Stomach (tissue), 8 donors: ENCODE measurements at regions not wholly inside any gene's neighbourhood (a gene's known extent, or its start where the extent isn't known, plus 50 kb on each side); places are given as distances from the start of the nearest gene placed in this dataset.
A peak's percentile ranks its signal among the peaks of the same experiment; 100 is the strongest.
"Not testable (repeated sequence)": the region's sequence is repeated elsewhere in the genome, so short reads cannot be mapped to it uniquely, and the experiment has no call there.

ENCODE experiments used
- DNase-seq, 2 donors: peaks; one replicate each; pipeline versions ENCODE4 v3.0.0 to v3.0.0-alpha.2; 2013 to 2019
- H3K27ac ChIP-seq, 5 donors: fragments of 200-600 bp in 4 of 5; sonication (generic) in 4 of 5; one replicate each; pipeline ENCODE4 v1.5.1; 2013 to 2019; ENCODE audit warnings: mild to moderate bottlenecking in 1 of 5, moderate library complexity in 1 of 5
- H3K27me3 ChIP-seq, 3 donors: fragments of 200-600 bp; sonication (generic); one replicate each; pipeline ENCODE4 v1.5.1; 2017 to 2019; ENCODE audit warnings: mixed run types in 1 of 3
- H3K36me3 ChIP-seq, 4 donors: fragments of 200-600 bp; sonication (generic); 1 replicate in 3 of 4; 2 replicates in 1 of 4; pipeline ENCODE4 v1.5.1; 2016 to 2019
- H3K4me1 ChIP-seq, 4 donors: fragments of 200-600 bp; sonication (generic); one replicate each; pipeline ENCODE4 v1.5.1; 2016 to 2019
- H3K4me3 ChIP-seq, 4 donors: fragments of 200-600 bp; sonication (generic) in 3 of 4; one replicate each; pipeline ENCODE4 v1.5.1; 2016 to 2019; ENCODE audit warnings: mild to moderate bottlenecking in 1 of 4
- H3K9me3 ChIP-seq, 4 donors: fragments of 200-600 bp; sonication (generic); one replicate each; pipeline ENCODE4 v1.5.1; 2016 to 2019
- CTCF ChIP-seq, 7 experiments: fragments of 450-650 bp in 4 of 7; fragments of 200-600 bp in 3 of 7; sonication (generic) in 3 of 7; IDR thresholded peaks; one replicate each; pipeline ENCODE4 v1.5.1; 2016 to 2019; ENCODE audit warnings: antibody characterized with exemption in 7 of 7, control low read depth in 2 of 7, mild to moderate bottlenecking in 1 of 7
- EP300 ChIP-seq: sonication (generic); formaldehyde crosslinking; IDR thresholded peaks from one replicate; pipeline ENCODE4 v1.6.1; 2017; ENCODE audit warnings: antibody characterized with exemption
- POLR2A ChIP-seq, 4 donors: fragments of 450-650 bp; IDR thresholded peaks; one replicate each; pipeline ENCODE4 v1.6.1; 2016; ENCODE audit warnings: antibody characterized with exemption in 4 of 4, control low read depth in 2 of 4, mild to moderate bottlenecking in 1 of 4, moderate library complexity in 1 of 4
- POLR2AphosphoS5 ChIP-seq, 3 donors: sonication (generic); formaldehyde crosslinking; IDR thresholded peaks; one replicate each; pipeline ENCODE4 v1.6.1; 2016; ENCODE audit warnings: antibody characterized with exemption in 3 of 3
- WGBS, 5 donors: extraction: QIAGEN DNeasy Blood & Tissue Kit in 3 of 5; methylation state at CpG; one replicate each; pipeline versions ENCODE4 v1.1.5 to v1.1.7; 2013 to 2018; 5-methylcytosine and 5-hydroxymethylcytosine counted together
- intact Hi-C: fragments of 100-400 bp; cut with DNase I; formaldehyde crosslinking; loops from one replicate; pipeline ENCODE4 v1.15.1; 2023; ENCODE audit warnings: low total_unique reads
- donor health status: healthy with polysubstance abuse.
- donor health status: Bipolar disorder and iron deficiency.
- donor health status: healthy.

- TF ChIP-seq CTCF (IDR thresholded peaks at IDR 0.05) (no peak), EP300 (no peak), POLR2AphosphoS5 (IDR thresholded peaks at IDR 0.05) (no peak), POLR2A (IDR thresholded peaks at IDR 0.05) (no peak)
- Histone ChIP-seq H3K9me3 (peaks cover 0 to 18% (median 11%) of the 10 kb centered on the region in 4 donors), H3K36me3 (no peaks in the 10 kb centered on the region), H3K4me3 (no peak overlapping the region), H3K27me3 (no peaks in the 10 kb centered on the region), H3K27ac (no peak overlapping the region), H3K4me1 (no peaks in the 10 kb centered on the region)
- no peak for DNase-seq
- 77 to 87% (median 79%) methylated on average over 3 of the region's 3 CpGs for WGBS, 5 donors
- intact Hi-C loops, result no loop called here
Measured at GRCh38 chr4:187732524-187732923, 263.0 kb upstream of the ZFP42 start.

- no peaks in the 10 kb centered on the region for H3K4me1 ChIP-seq
- WGBS, 5 donors, result 74 to 96% (median 89%) methylated on average over 1 of the region's 1 CpG
- intact Hi-C loops, result no loop called here
- no peak overlapping the region for H3K4me3 ChIP-seq
- peaks cover 0 to 33% (median 21%) of the 10 kb centered on the region in 4 donors for H3K9me3 ChIP-seq
- no peak overlapping the region for H3K27ac ChIP-seq
- no peaks in the 10 kb centered on the region for H3K36me3 ChIP-seq
- no peak for TF ChIP-seq POLR2AphosphoS5 (IDR thresholded peaks at IDR 0.05)
- no peak for TF ChIP-seq CTCF (IDR thresholded peaks at IDR 0.05)
- no peak for TF ChIP-seq POLR2A (IDR thresholded peaks at IDR 0.05)
- TF ChIP-seq EP300, result no peak
- H3K27me3 ChIP-seq, result no peaks in the 10 kb centered on the region
- DNase-seq, result no peak
Measured at GRCh38 chr4:187739771-187740170, 255.8 kb upstream of the ZFP42 start.

- intact Hi-C loops, result no loop called here
- Histone ChIP-seq H3K4me1 (no peaks in the 10 kb centered on the region), H3K4me3 (no peak overlapping the region), H3K27ac (no peak overlapping the region), H3K9me3 (peaks cover 0 to 17% (median 9%) of the 10 kb centered on the region in 4 donors), H3K27me3 (no peaks in the 10 kb centered on the region), H3K36me3 (no peaks in the 10 kb centered on the region)
- 87 to 98% (median 93%) methylated on average over 10 of the region's 10 CpGs for WGBS, 5 donors
- no peak for DNase-seq
- no peak for TF ChIP-seq CTCF (IDR thresholded peaks at IDR 0.05)
- TF ChIP-seq POLR2AphosphoS5 (IDR thresholded peaks at IDR 0.05), result no peak
- no peak for TF ChIP-seq POLR2A (IDR thresholded peaks at IDR 0.05)
- no peak for TF ChIP-seq EP300
Measured at GRCh38 chr4:187744911-187745310, 250.7 kb upstream of the ZFP42 start.

GRCh38 chr4:187750652-187751051 is 244.9 kb upstream of the ZFP42 start:
- intact Hi-C loops, H3K4me1 ChIP-seq, H3K36me3 ChIP-seq, H3K4me3 ChIP-seq, H3K27ac ChIP-seq, H3K27me3 ChIP-seq, DNase-seq: not testable (repeated sequence)
- H3K9me3 ChIP-seq, result peaks cover 6 to 15% (median 9%) of the 10 kb centered on the region in 4 donors
- 50 to 96% (median 70%) methylated on average over 1 of the region's 1 CpG for WGBS, 5 donors

- no peaks in the 10 kb centered on the region for H3K9me3 ChIP-seq
- H3K27ac ChIP-seq, result no peak overlapping the region
- TF ChIP-seq EP300, result no peak
- H3K4me1 ChIP-seq, result no peaks in the 10 kb centered on the region
- DNase-seq, result peak in 1 of 2 donors; percentile 30
- intact Hi-C loops, result no loop called here
- H3K27me3 ChIP-seq, result no peaks in the 10 kb centered on the region
- no peak overlapping the region for H3K4me3 ChIP-seq
- H3K36me3 ChIP-seq, result no peaks in the 10 kb centered on the region
- WGBS, 5 donors, result 23 to 42% (median 25%) methylated on average over 3 of the region's 3 CpGs
Measured at GRCh38 chr4:187767158-187767557, 228.4 kb upstream of the ZFP42 start.
